Trophoblast cell (in vitro differentiated cells and primary cell): ENCODE measurements at regions not wholly inside any gene's neighbourhood (a gene's known extent, or its start where the extent isn't known, plus 50 kb on each side); places are given as distances from the start of the nearest gene placed in this dataset.

ENCODE experiments used
- DNase-seq, 2 donors: peaks; one replicate each; pipeline ENCODE4 v3.0.0-alpha.2; 2016
- H2AFZ ChIP-seq: 2 replicates; pipeline ENCODE4 v1.6.1; 2013; ENCODE audit warnings: low read length, moderate library complexity, mild to moderate bottlenecking; ENCODE audit not compliant: insufficient read depth, poor library complexity
- H2AK5ac ChIP-seq: 2 replicates; pipeline ENCODE4 v1.6.1; 2013; ENCODE audit warnings: mild to moderate bottlenecking, low read length
- H2BK120ac ChIP-seq: 2 replicates; pipeline ENCODE4 v1.6.1; 2013; ENCODE audit warnings: low read length, mild to moderate bottlenecking, moderate library complexity; ENCODE audit not compliant: insufficient read depth, poor library complexity
- H2BK12ac ChIP-seq: 2 replicates; pipeline ENCODE4 v1.6.1; 2013; ENCODE audit warnings: mild to moderate bottlenecking, low read length, moderate library complexity
- H2BK5ac ChIP-seq: 2 replicates; pipeline ENCODE4 v1.6.1; 2013; ENCODE audit warnings: low read length, low read depth, moderate library complexity, mild to moderate bottlenecking; ENCODE audit not compliant: poor library complexity
- H3K14ac ChIP-seq: 2 replicates; pipeline ENCODE4 v1.6.1; 2013; ENCODE audit warnings: mild to moderate bottlenecking, low read length
- H3K18ac ChIP-seq: 2 replicates; pipeline ENCODE4 v1.6.1; 2013; ENCODE audit warnings: mild to moderate bottlenecking, low read length
- H3K23ac ChIP-seq: 2 replicates; pipeline ENCODE4 v1.6.1; 2013; ENCODE audit warnings: low read length
- H3K27ac ChIP-seq: 2 replicates; pipeline ENCODE4 v1.5.1; 2013; ENCODE audit warnings: low read depth, mild to moderate bottlenecking, inconsistent platforms, low read length, moderate library complexity
- H3K27me3 ChIP-seq: 2 replicates; pipeline ENCODE4 v1.6.1; 2013; ENCODE audit warnings: inconsistent platforms, mild to moderate bottlenecking, low read length, moderate library complexity; ENCODE audit not compliant: insufficient read depth
- H3K36me3 ChIP-seq, 2 experiments: 1 replicate in 1 of 2; 2 replicates in 1 of 2; pipeline ENCODE4 v1.6.1; 2013; ENCODE audit warnings: low read length in 2 of 2, mild to moderate bottlenecking in 2 of 2, moderate library complexity in 1 of 2; ENCODE audit not compliant: insufficient read depth in 2 of 2, control insufficient read depth in 1 of 2
- H3K4ac ChIP-seq: 2 replicates; pipeline ENCODE4 v1.6.1; 2013; ENCODE audit warnings: low read depth, mild to moderate bottlenecking, low read length, moderate library complexity
- H3K4me1 ChIP-seq, 2 experiments: 1 replicate in 1 of 2; 2 replicates in 1 of 2; pipeline ENCODE4 v1.6.1; 2013; ENCODE audit warnings: low read length in 2 of 2, mild to moderate bottlenecking in 2 of 2, moderate library complexity in 1 of 2; ENCODE audit not compliant: insufficient read depth in 2 of 2, control insufficient read depth in 1 of 2
- H3K4me2 ChIP-seq: 2 replicates; pipeline ENCODE4 v1.6.1; 2013; ENCODE audit warnings: inconsistent platforms, mild to moderate bottlenecking, low read length, moderate library complexity
- H3K4me3 ChIP-seq: 2 replicates; pipeline ENCODE4 v1.5.1; 2013; ENCODE audit warnings: mild to moderate bottlenecking, low read depth, low read length, inconsistent platforms
- H3K79me1 ChIP-seq: one replicate; pipeline ENCODE4 v1.6.1; 2013; ENCODE audit warnings: low read length
- H3K79me2 ChIP-seq: 2 replicates; pipeline ENCODE4 v1.6.1; 2013; ENCODE audit warnings: low read length, mild to moderate bottlenecking; ENCODE audit not compliant: control insufficient read depth, insufficient read depth, poor library complexity
- H3K9ac ChIP-seq: 2 replicates; pipeline ENCODE4 v1.6.1; 2013; ENCODE audit warnings: mild to moderate bottlenecking, low read length
- H3K9me3 ChIP-seq: 2 replicates; pipeline ENCODE4 v1.6.1; 2013; ENCODE audit warnings: low read depth, mild to moderate bottlenecking, control low read depth, inconsistent platforms, low read length; ENCODE audit not compliant: insufficient read depth
- H4K12ac ChIP-seq: 2 replicates; pipeline ENCODE4 v1.6.1; 2013; ENCODE audit warnings: low read depth, mild to moderate bottlenecking, low read length, moderate library complexity
- H4K8ac ChIP-seq: 2 replicates; pipeline ENCODE4 v1.6.1; 2013; ENCODE audit warnings: low read depth, mild to moderate bottlenecking, low read length, moderate library complexity
- H4K91ac ChIP-seq: one replicate; pipeline ENCODE4 v1.6.1; 2013; ENCODE audit warnings: low read depth, mild to moderate bottlenecking, low read length, moderate library complexity
- WGBS: extraction: QIAGEN DNeasy Blood & Tissue Kit; methylation state at CpG from one replicate; pipeline ENCODE4 v1.1.7; 2013; ENCODE audit warnings: missing lambda C conversion rate; ENCODE audit not compliant: insufficient read length, insufficient coverage; ENCODE audit errors: extremely low coverage; 5-methylcytosine and 5-hydroxymethylcytosine counted together

DNA sequence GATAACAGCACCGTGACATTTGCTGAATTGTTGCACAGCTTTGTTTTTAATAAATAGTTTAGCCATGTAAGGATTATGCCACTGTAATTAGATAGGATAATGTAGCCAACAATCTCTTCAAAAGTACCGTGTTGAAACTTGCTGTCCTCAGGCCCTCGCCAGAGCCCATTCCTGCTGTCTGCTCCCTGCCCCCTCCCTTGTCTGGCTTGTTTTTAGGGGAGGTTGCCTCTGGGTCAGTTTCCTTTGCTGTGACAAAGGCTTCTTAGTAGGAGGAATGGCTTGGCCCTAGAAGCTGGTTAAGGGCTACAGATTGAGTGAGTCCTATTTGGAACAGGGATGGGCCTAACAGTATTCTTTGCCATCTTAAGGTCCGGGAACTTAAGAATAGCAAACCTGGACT, 107.9 kb downstream of the LMO4 start:
- Histone ChIP-seq H2BK12ac (peak overlapping the region; percentile 84), H3K23ac (no peak overlapping the region), H3K79me2 (no peaks in the 10 kb centered on the region), H4K91ac (peak overlapping the region; percentile 73), H3K27ac (no peak overlapping the region), H3K4me2 (no peak overlapping the region), H3K4me3 (no peak overlapping the region), H3K14ac (no peak overlapping the region), H4K12ac (no peak overlapping the region), H3K4me1 (peaks cover 10 to 11% of the 10 kb centered on the region in 2 experiments), H3K4ac (no peak overlapping the region), H2AK5ac (no peak overlapping the region), H3K27me3 (no peaks in the 10 kb centered on the region), H3K79me1 (peaks cover 2% of the 10 kb centered on the region), H2BK120ac (peak overlapping the region; percentile 76), H3K9me3 (no peaks in the 10 kb centered on the region), H3K36me3 (no peaks in the 10 kb centered on the region), H4K8ac (peak overlapping the region; percentile 60), H3K9ac (no peak overlapping the region), H2AFZ (no peak overlapping the region), H3K18ac (peak overlapping the region; percentile 23), H2BK5ac (peak overlapping the region; percentile 49)
- no CpG with 5 or more reads among the region's 4 CpGs for WGBS
- DNase-seq, result peak; percentile 63 to 66

DNA sequence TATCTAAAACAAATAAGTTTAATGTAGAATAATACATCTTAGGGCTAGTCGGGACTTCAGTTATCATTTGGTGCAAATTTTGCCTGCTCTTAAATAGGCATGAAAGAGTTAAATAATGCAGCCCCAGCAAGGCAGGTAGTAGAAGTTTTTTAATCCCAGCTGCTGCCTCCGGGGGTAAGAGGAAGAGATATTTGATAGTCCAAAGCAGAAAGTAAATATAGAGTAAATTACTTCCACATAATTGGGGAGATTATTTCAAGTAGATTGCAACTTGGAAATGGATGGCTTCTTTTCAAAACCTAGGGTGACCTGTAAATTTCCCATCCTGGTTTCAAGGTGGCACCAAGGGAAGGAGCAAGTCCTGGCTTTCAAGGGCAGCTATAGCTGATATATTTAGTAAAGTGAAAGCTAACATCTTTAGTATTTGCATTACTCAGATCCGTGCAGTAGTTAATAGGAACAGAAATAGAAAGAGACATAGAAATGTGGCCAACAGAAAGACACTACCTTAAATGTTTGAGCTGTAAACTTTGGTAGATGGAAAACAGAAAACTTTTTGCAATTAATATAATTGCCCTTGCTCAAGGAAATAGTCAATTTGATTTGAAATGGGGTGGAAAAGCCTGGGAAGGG, 109.1 kb downstream of the LMO4 start:
- Histone ChIP-seq H3K9ac (no peak overlapping the region), H2BK12ac (no peak overlapping the region), H3K18ac (no peak overlapping the region), H3K79me1 (peaks cover 2% of the 10 kb centered on the region), H2BK5ac (no peak overlapping the region), H3K36me3 (no peaks in the 10 kb centered on the region), H3K4ac (no peak overlapping the region), H4K12ac (no peak overlapping the region), H3K9me3 (no peaks in the 10 kb centered on the region), H3K23ac (no peak overlapping the region), H3K27ac (no peak overlapping the region), H3K4me1 (peaks cover 10 to 11% of the 10 kb centered on the region in 2 experiments), H3K27me3 (no peaks in the 10 kb centered on the region), H4K91ac (no peak overlapping the region), H3K4me3 (no peak overlapping the region), H3K14ac (no peak overlapping the region), H2BK120ac (no peak overlapping the region), H3K4me2 (no peak overlapping the region), H4K8ac (no peak overlapping the region), H2AFZ (no peak overlapping the region), H2AK5ac (no peak overlapping the region), H3K79me2 (no peaks in the 10 kb centered on the region)
- DNase-seq, result no peak
- no CpG with 5 or more reads among the region's 3 CpGs for WGBS

DNA sequence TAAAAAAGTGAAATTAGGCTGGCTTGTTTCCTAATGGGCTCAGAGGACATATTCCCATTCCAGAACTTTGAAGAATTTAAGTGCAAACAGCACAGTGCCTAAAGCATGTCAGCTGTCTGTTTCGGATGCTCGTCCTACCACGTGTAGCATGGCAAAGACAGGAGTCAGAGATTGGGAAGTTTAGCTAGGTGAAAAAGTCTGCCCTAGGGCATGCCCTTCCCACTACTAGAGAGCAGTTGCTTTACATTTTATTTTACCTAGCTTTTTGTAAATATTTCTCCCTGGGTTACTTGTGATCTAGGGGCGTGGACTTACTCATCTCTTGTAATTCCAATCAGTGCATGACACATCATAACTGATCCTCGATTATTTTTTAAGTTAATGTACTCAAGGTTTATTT, 111.1 kb downstream of the LMO4 start:
- peaks cover 2% of the 10 kb centered on the region for H3K79me1 ChIP-seq
- no peak overlapping the region for H3K4me2 ChIP-seq
- H3K27ac ChIP-seq, result no peak overlapping the region
- peaks cover 4% of the 10 kb centered on the region for H3K9me3 ChIP-seq
- DNase-seq, result peak; percentile 87 to 95
- H2AK5ac ChIP-seq, result no peak overlapping the region
- no peak overlapping the region for H2AFZ ChIP-seq
- H2BK120ac ChIP-seq, result no peak overlapping the region
- no peak overlapping the region for H3K14ac ChIP-seq
- H2BK5ac ChIP-seq, result no peak overlapping the region
- H4K12ac ChIP-seq, result no peak overlapping the region
- H3K23ac ChIP-seq, result no peak overlapping the region
- no peak overlapping the region for H2BK12ac ChIP-seq
- no peaks in the 10 kb centered on the region for H3K27me3 ChIP-seq
- no peak overlapping the region for H4K91ac ChIP-seq
- WGBS, result no CpG with 5 or more reads among the region's 5 CpGs
- no peaks in the 10 kb centered on the region for H3K79me2 ChIP-seq
- H3K4me1 ChIP-seq, result peaks cover 10 to 11% of the 10 kb centered on the region in 2 experiments
- H3K4me3 ChIP-seq, result no peak overlapping the region
- no peak overlapping the region for H3K9ac ChIP-seq
- peaks cover 0 to 2% of the 10 kb centered on the region in 2 experiments for H3K36me3 ChIP-seq
- H4K8ac ChIP-seq, result no peak overlapping the region
- no peak overlapping the region for H3K18ac ChIP-seq
- H3K4ac ChIP-seq, result no peak overlapping the region

DNA sequence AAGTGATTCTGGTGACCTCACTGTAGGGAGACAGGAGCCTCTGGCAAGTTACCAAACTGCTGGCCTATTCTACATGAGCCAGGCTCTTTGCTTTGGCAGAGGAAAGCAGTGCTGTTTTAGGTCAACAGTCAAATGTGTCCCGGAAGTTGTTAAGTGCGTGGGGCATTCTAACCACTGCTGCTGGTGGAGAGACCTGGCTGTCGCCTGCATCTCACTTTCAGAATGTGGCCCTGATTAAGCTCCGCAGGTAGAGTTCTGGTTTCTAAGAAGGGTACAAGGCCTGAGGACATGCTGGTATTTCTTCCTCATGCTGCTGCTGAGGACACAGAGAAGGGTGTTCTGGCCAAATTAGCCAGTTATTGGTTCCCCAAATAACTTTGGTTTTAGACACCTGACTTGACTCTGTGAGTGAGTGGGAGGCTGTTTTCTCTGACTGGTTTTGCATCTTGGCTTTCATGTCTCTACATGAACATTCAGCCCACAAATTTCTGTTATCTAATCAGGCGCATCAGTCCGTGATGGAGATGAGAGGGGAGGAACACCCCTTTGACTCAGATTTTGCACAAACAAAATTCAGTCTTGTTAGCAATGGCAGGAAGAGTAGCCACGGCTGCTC, 120.8 kb downstream of the LMO4 start:
- no peak overlapping the region for H2AK5ac ChIP-seq
- H2BK5ac ChIP-seq, result no peak overlapping the region
- H3K79me1 ChIP-seq, result no peaks in the 10 kb centered on the region
- H3K4me3 ChIP-seq, result no peak overlapping the region
- H3K27me3 ChIP-seq, result no peaks in the 10 kb centered on the region
- no peak overlapping the region for H2BK12ac ChIP-seq
- H2BK120ac ChIP-seq, result no peak overlapping the region
- peaks cover 2% of the 10 kb centered on the region for H3K9me3 ChIP-seq
- H4K8ac ChIP-seq, result no peak overlapping the region
- H3K23ac ChIP-seq, result no peak overlapping the region
- H3K4me2 ChIP-seq, result no peak overlapping the region
- H3K9ac ChIP-seq, result no peak overlapping the region
- H3K4ac ChIP-seq, result no peak overlapping the region
- no peak overlapping the region for H2AFZ ChIP-seq
- no CpG with 5 or more reads among the region's 7 CpGs for WGBS
- peaks cover 0 to 4% of the 10 kb centered on the region in 2 experiments for H3K4me1 ChIP-seq
- no peak overlapping the region for H3K14ac ChIP-seq
- H3K79me2 ChIP-seq, result no peaks in the 10 kb centered on the region
- no peak overlapping the region for H4K12ac ChIP-seq
- H3K18ac ChIP-seq, result no peak overlapping the region
- peak overlapping the region; percentile 16 for H4K91ac ChIP-seq
- H3K27ac ChIP-seq, result no peak overlapping the region
- peaks cover 0 to 1% of the 10 kb centered on the region in 2 experiments for H3K36me3 ChIP-seq
- DNase-seq, result peak; percentile 66 to 85
